ENCODE measurements at regions not wholly inside any gene's neighbourhood (a gene's known extent, or its start where the extent isn't known, plus 50 kb on each side); places are given as distances from the start of the nearest gene placed in this dataset.

GRCh38 chr9:107405511-107405910, 84.1 kb downstream of the KLF4 start:
- no peak for TF ChIP-seq POLR2A (IDR thresholded peaks at IDR 0.05)
- no peak for TF ChIP-seq CTCF (IDR thresholded peaks at IDR 0.05 in 4 of 5, conservative IDR thresholded peaks at IDR 0.05 in 1 of 5)
